Esophagus (tissue), 2 donors: ENCODE measurements at regions not wholly inside any gene's neighbourhood (a gene's known extent, or its start where the extent isn't known, plus 50 kb on each side); places are given as distances from the start of the nearest gene placed in this dataset.

Source experiments
- H3K27ac ChIP-seq, 2 donors: one replicate each; pipeline ENCODE4 v1.5.1; 2013; ENCODE audit warnings: low read depth in 2 of 2, mild to moderate bottlenecking in 2 of 2, inconsistent platforms in 1 of 2, low read length in 1 of 2, moderate library complexity in 1 of 2
- H3K27me3 ChIP-seq, 2 donors: one replicate each; pipeline ENCODE4 v1.6.1; 2013; ENCODE audit warnings: low read length in 2 of 2, control low read depth in 1 of 2, mild to moderate bottlenecking in 1 of 2; ENCODE audit not compliant: insufficient read depth in 2 of 2, control insufficient read depth in 1 of 2
- H3K36me3 ChIP-seq, 2 donors: one replicate each; pipeline ENCODE4 v1.6.1; 2013; ENCODE audit warnings: low read length in 1 of 2; ENCODE audit not compliant: control insufficient read depth in 2 of 2, insufficient read depth in 2 of 2
- H3K4me1 ChIP-seq, 2 donors: one replicate each; pipeline ENCODE4 v1.6.1; 2013; ENCODE audit warnings: low read length in 1 of 2; ENCODE audit not compliant: control insufficient read depth in 2 of 2, insufficient read depth in 2 of 2
- H3K4me3 ChIP-seq, 2 donors: one replicate each; pipeline ENCODE4 v1.5.1; 2013; ENCODE audit warnings: low read length in 2 of 2, mild to moderate bottlenecking in 2 of 2, low read depth in 1 of 2, moderate library complexity in 1 of 2
- H3K9me3 ChIP-seq, 2 donors: one replicate each; pipeline ENCODE4 v1.6.1; 2013; ENCODE audit warnings: mild to moderate bottlenecking in 2 of 2, low read depth in 1 of 2, low read length in 1 of 2, moderate library complexity in 1 of 2; ENCODE audit not compliant: control insufficient read depth in 2 of 2, insufficient read depth in 1 of 2
- WGBS, 2 donors: extraction: QIAGEN DNeasy Blood & Tissue Kit; methylation state at CpG; one replicate each; pipeline ENCODE4 v1.1.7; 2013; 5-methylcytosine and 5-hydroxymethylcytosine counted together
- donor health status: healthy with polysubstance abuse.
- donor health status: Bipolar disorder and iron deficiency.

- no peaks in the 10 kb centered on the region for H3K36me3 ChIP-seq
- no peaks in the 10 kb centered on the region for H3K4me1 ChIP-seq
- no peaks in the 10 kb centered on the region for H3K27me3 ChIP-seq
- no peaks in the 10 kb centered on the region for H3K9me3 ChIP-seq
- no peak overlapping the region for H3K4me3 ChIP-seq
- 81 to 83% methylated on average over 14 of the region's 14 CpGs for WGBS, 2 donors
- H3K27ac ChIP-seq: no peak overlapping the region
Measured at GRCh38 chr5:159786901-159787691, 129.2 kb upstream of the ADRA1B start.

GRCh38 chr5:159787837-159788236 lies 128.4 kb upstream of the ADRA1B start:
- Histone ChIP-seq H3K9me3 (no peaks in the 10 kb centered on the region), H3K27me3 (no peaks in the 10 kb centered on the region), H3K4me1 (no peaks in the 10 kb centered on the region), H3K36me3 (no peaks in the 10 kb centered on the region), H3K4me3 (no peak overlapping the region), H3K27ac (no peak overlapping the region)
- 62 to 75% methylated on average over 2 of the region's 2 CpGs for WGBS, 2 donors

GRCh38 chr5:159788835-159789331 lies 127.4 kb upstream of the ADRA1B start:
- Histone ChIP-seq H3K4me1 (no peaks in the 10 kb centered on the region), H3K9me3 (no peaks in the 10 kb centered on the region), H3K27ac (no peak overlapping the region), H3K36me3 (no peaks in the 10 kb centered on the region), H3K27me3 (no peaks in the 10 kb centered on the region), H3K4me3 (no peak overlapping the region)
- WGBS, 2 donors: 64 to 79% methylated on average over 5 of the region's 5 CpGs

- Histone ChIP-seq H3K9me3 (no peaks in the 10 kb centered on the region), H3K27ac (no peak overlapping the region), H3K4me1 (no peaks in the 10 kb centered on the region), H3K36me3 (no peaks in the 10 kb centered on the region), H3K27me3 (no peaks in the 10 kb centered on the region), H3K4me3 (no peak overlapping the region)
- 39 to 59% methylated on average over 2 of the region's 2 CpGs for WGBS, 2 donors
Measured at GRCh38 chr5:159792180-159792579, 124.1 kb upstream of the ADRA1B start.

GRCh38 chr5:159797261-159797970 lies 118.9 kb upstream of the ADRA1B start:
- Histone ChIP-seq H3K4me3 (no peak overlapping the region), H3K27ac (no peak overlapping the region), H3K9me3 (no peaks in the 10 kb centered on the region), H3K36me3 (no peaks in the 10 kb centered on the region), H3K4me1 (no peaks in the 10 kb centered on the region), H3K27me3 (no peaks in the 10 kb centered on the region)
- 77 to 88% methylated on average over 4 of the region's 4 CpGs for WGBS, 2 donors

GRCh38 chr5:159799701-159800100 lies 116.6 kb upstream of the ADRA1B start:
- no peaks in the 10 kb centered on the region for H3K9me3 ChIP-seq
- H3K4me3 ChIP-seq: no peak overlapping the region
- no peaks in the 10 kb centered on the region for H3K27me3 ChIP-seq
- H3K27ac ChIP-seq: no peak overlapping the region
- H3K36me3 ChIP-seq: no peaks in the 10 kb centered on the region
- no peaks in the 10 kb centered on the region for H3K4me1 ChIP-seq
- 75 to 80% methylated on average over 8 of the region's 8 CpGs for WGBS, 2 donors

- H3K9me3 ChIP-seq: no peaks in the 10 kb centered on the region
- 91 to 93% methylated on average over 8 of the region's 8 CpGs for WGBS, 2 donors
- no peak overlapping the region for H3K27ac ChIP-seq
Measured at GRCh38 chr5:159800131-159800840, 116.0 kb upstream of the ADRA1B start.

GRCh38 chr5:159801303-159801702 lies 115.0 kb upstream of the ADRA1B start:
- Histone ChIP-seq H3K27ac (no peak overlapping the region), H3K9me3 (no peaks in the 10 kb centered on the region), H3K4me3 (no peak overlapping the region), H3K27me3 (no peaks in the 10 kb centered on the region), H3K4me1 (no peaks in the 10 kb centered on the region), H3K36me3 (no peaks in the 10 kb centered on the region)
- WGBS, 2 donors: 83 to 87% methylated on average over 8 of the region's 8 CpGs

More at GRCh38 chr5:159800131-159800840, 116.0 kb upstream of the ADRA1B start:
- no peak overlapping the region for H3K4me3 ChIP-seq
- no peaks in the 10 kb centered on the region for H3K27me3 ChIP-seq
- no peaks in the 10 kb centered on the region for H3K4me1 ChIP-seq
- H3K36me3 ChIP-seq: no peaks in the 10 kb centered on the region

- H3K4me3 ChIP-seq: no peak overlapping the region
- H3K9me3 ChIP-seq: no peaks in the 10 kb centered on the region
- no peaks in the 10 kb centered on the region for H3K36me3 ChIP-seq
- WGBS, 2 donors: 54 to 63% methylated on average over 1 of the region's 1 CpG
- no peak overlapping the region for H3K27ac ChIP-seq
- H3K27me3 ChIP-seq: no peaks in the 10 kb centered on the region
- H3K4me1 ChIP-seq: no peaks in the 10 kb centered on the region
Measured at GRCh38 chr5:159802661-159803060, 113.6 kb upstream of the ADRA1B start.
